Fibroblast of pulmonary artery (primary cell): ENCODE measurements at regions not wholly inside any gene's neighbourhood (a gene's known extent, or its start where the extent isn't known, plus 50 kb on each side); places are given as distances from the start of the nearest gene placed in this dataset.

Experiments
- DNase-seq: peaks from one replicate; pipeline ENCODE4 v3.0.0-alpha.2; 2010; ENCODE audit warnings: low read depth
- H3K4me3 ChIP-seq: replicated peaks from 2 replicates; pipeline ENCODE4 v1.5.1; 2011; ENCODE audit warnings: low read depth, mild to moderate bottlenecking, control low read depth, low read length, moderate library complexity
- CTCF ChIP-seq: IDR thresholded peaks from 2 replicates; pipeline ENCODE4 v1.5.1; 2011; ENCODE audit warnings: mild to moderate bottlenecking, control low read depth, low read length, inconsistent platforms; ENCODE audit errors: missing control alignments

GRCh38 chr2:221655300-221655699 lies 83.2 kb upstream of the EPHA4 start:
- TF ChIP-seq CTCF: no peak
- H3K4me3 ChIP-seq: no peak overlapping the region
- no peak for DNase-seq

- DNase-seq: no peak
- H3K4me3 ChIP-seq: no peak overlapping the region
- TF ChIP-seq CTCF: no peak
Measured at GRCh38 chr2:221653182-221653581, 81.1 kb upstream of the EPHA4 start.

- TF ChIP-seq CTCF: no peak
- H3K4me3 ChIP-seq: no peak overlapping the region
- DNase-seq: peak; percentile 18
Measured at GRCh38 chr2:221649051-221649775, 77.1 kb upstream of the EPHA4 start.

DNA sequence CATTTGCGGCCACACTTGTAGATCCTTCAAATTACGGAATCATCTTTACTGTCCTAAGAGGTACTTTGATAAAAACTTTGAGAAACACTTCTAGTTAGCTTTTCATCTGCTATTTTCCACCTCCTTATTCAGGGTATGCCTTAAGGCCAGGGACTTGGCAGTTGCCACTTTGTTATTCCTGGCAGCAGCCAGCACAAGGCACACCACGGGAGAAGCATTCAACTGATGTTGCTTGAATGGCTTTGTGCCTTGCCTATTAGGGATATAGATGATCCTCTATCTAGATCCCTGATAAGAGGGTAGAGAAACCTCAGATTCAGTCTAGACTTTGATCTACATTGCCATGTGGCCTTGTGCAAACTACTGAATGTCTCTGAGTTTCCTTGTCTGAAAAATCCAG lies 70.3 kb upstream of the EPHA4 start:
- no peak for DNase-seq
- H3K4me3 ChIP-seq: no peak overlapping the region
- no peak for TF ChIP-seq CTCF

GRCh38 chr2:221641181-221641871 lies 69.2 kb upstream of the EPHA4 start:
- peak; percentile 74 for DNase-seq
- no peak overlapping the region for H3K4me3 ChIP-seq
- no peak for TF ChIP-seq CTCF

GRCh38 chr2:221640686-221641085 lies 68.6 kb upstream of the EPHA4 start:
- no peak for DNase-seq
- no peak for TF ChIP-seq CTCF
- H3K4me3 ChIP-seq: no peak overlapping the region

DNA sequence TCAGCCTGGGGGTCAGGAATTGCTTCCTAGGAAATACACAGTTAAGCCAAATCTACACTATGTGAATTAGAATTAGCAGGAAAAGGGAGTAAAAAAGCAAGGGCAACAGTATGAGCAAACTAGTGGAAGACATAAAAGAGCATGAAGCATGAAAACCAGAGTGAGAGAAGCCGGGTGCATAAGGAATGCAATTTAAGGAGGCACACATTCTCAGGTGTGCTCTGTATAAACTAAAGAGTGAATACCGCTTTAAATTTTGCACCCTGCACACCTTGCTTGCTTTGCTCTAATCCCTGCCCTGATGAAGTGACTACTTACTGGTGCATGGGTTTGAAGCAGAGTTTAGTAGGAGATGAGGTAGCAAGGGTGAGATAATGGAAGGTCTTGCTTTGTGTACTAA lies 65.7 kb upstream of the EPHA4 start:
- no peak overlapping the region for H3K4me3 ChIP-seq
- no peak for TF ChIP-seq CTCF

More for the DNA sequence above, 65.7 kb upstream of the EPHA4 start:
- no peak for DNase-seq
